HL-60 (cell line): ENCODE measurements at regions not wholly inside any gene's neighbourhood (a gene's known extent, or its start where the extent isn't known, plus 50 kb on each side); places are given as distances from the start of the nearest gene placed in this dataset.
"Not testable (repeated sequence)": the region's sequence is repeated elsewhere in the genome, so short reads cannot be mapped to it uniquely, and the experiment has no call there.

Experiments used
- DNase-seq, 2 experiments: peaks; one replicate each; pipeline ENCODE4 v3.0.0-alpha.2; 2010 to 2020; ENCODE audit warnings: low read depth in 1 of 2, low spot score in 1 of 2
- H3K27ac ChIP-seq: fragments of 250-450 bp; sonication (Bioruptor Pico); replicated peaks from 2 replicates; pipeline ENCODE4 v1.5.1; 2020; ENCODE audit warnings: mild to moderate bottlenecking, moderate library complexity
- H3K27me3 ChIP-seq: fragments of 250-450 bp; sonication (Bioruptor Pico); 2 replicates; pipeline ENCODE4 v1.5.1; 2021; ENCODE audit warnings: mild to moderate bottlenecking, moderate library complexity; ENCODE audit not compliant: insufficient read depth, poor library complexity, severe bottlenecking
- H3K4me3 ChIP-seq: replicated peaks from 2 replicates; pipeline ENCODE4 v1.5.1; 2011; ENCODE audit warnings: mild to moderate bottlenecking, control low read depth, low read length; ENCODE audit not compliant: insufficient read depth
- GABPA ChIP-seq: IDR thresholded peaks from 2 replicates; pipeline ENCODE4 v1.6.1; 2012; ENCODE audit warnings: low read depth
- POLR2AphosphoS5 ChIP-seq: IDR thresholded peaks from 2 replicates; pipeline ENCODE4 v1.6.1; 2012; ENCODE audit warnings: low read depth
- REST ChIP-seq: IDR thresholded peaks from 2 replicates; pipeline ENCODE4 v1.6.1; 2012; ENCODE audit warnings: low read depth; ENCODE audit not compliant: insufficient replicate concordance
- SPI1 ChIP-seq: IDR thresholded peaks from 2 replicates; pipeline ENCODE4 v1.6.1; 2012; ENCODE audit warnings: low read depth, mild to moderate bottlenecking, borderline replicate concordance
- TF ChIP-seq, protein P1 (sequence below): IDR thresholded peaks from one replicate; pipeline ENCODE4 v1.5.1; 2011; ENCODE audit warnings: low read length, control low read depth, inconsistent platforms; ENCODE audit not compliant: insufficient read depth

DNA sequence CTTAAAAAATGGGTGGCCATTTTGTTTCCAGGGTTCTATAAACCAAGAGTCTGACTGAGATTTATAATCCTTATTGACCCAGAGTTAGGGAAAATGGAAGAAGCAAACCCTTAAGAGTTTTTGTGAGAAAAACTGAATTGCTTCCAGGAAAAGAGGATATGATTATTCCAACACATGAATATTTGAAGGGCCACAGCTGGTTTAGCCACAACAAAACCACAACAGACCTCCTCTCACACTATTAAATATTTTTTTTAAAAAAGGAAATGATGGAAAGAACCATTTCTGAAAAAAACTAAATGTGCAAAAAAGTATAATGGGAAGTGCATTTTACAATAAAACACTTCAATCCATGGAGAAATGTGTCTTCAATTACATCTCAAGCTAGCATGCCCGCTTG lies 182.7 kb downstream of the ETAA1 start:
- Histone ChIP-seq H3K27me3 (no peaks in the 10 kb centered on the region), H3K27ac (no peak overlapping the region), H3K4me3 (no peak overlapping the region)
- TF ChIP-seq GABPA: no peak
- TF ChIP-seq, protein P1, sequence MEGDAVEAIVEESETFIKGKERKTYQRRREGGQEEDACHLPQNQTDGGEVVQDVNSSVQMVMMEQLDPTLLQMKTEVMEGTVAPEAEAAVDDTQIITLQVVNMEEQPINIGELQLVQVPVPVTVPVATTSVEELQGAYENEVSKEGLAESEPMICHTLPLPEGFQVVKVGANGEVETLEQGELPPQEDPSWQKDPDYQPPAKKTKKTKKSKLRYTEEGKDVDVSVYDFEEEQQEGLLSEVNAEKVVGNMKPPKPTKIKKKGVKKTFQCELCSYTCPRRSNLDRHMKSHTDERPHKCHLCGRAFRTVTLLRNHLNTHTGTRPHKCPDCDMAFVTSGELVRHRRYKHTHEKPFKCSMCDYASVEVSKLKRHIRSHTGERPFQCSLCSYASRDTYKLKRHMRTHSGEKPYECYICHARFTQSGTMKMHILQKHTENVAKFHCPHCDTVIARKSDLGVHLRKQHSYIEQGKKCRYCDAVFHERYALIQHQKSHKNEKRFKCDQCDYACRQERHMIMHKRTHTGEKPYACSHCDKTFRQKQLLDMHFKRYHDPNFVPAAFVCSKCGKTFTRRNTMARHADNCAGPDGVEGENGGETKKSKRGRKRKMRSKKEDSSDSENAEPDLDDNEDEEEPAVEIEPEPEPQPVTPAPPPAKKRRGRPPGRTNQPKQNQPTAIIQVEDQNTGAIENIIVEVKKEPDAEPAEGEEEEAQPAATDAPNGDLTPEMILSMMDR: no peak
- no peak for TF ChIP-seq POLR2AphosphoS5
- no peak for DNase-seq

DNA sequence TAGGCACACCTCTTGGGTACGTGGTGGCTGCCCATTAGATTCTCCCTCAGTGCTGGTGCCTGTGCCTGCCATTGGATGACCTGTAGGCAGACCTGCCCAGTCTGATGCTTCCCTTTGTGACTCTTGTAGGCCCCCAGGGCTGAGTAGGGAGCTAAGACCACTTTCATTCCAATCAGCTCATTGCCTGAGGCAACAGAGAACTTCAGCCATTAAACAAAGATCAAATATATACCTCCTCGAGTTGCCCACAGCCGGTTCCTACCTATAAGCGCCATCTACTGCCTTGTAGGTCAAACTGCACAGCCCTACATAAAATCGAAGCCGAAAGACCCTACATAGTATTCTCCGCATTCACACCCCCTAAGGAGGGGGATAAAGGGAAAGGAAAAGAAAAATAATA lies 184.6 kb downstream of the ETAA1 start:
- DNase-seq: no peak
- TF ChIP-seq REST (no peak), SPI1 (no peak), GABPA (no peak), POLR2AphosphoS5 (no peak)
- TF ChIP-seq, protein P1: no peak
- Histone ChIP-seq H3K27me3 (no peaks in the 10 kb centered on the region), H3K27ac (no peak overlapping the region), H3K4me3 (no peak overlapping the region)

DNA sequence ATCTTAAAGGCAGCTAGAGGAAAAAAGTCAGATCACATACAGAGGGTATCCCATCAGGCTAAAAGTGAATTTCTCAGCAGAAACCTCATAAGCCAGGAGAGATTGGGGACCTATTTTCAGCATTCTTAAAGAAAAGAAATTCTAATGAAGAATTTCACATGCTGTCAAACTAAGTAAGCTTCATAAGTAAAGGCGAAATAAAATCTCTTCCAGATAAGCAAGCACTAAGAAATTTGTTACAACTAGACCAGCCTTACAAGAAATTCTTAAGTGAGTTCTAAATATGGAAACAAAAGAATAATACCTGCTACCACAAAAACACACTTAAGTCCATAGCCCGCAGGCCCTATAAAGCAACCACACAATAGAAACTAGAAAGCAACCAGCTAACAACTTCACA lies 186.1 kb downstream of the ETAA1 start:
- no peaks in the 10 kb centered on the region for H3K27me3 ChIP-seq
- no peak overlapping the region for H3K4me3 ChIP-seq
- no peak for TF ChIP-seq SPI1
- TF ChIP-seq REST: no peak
- no peak for DNase-seq
- H3K27ac ChIP-seq: no peak overlapping the region

DNA sequence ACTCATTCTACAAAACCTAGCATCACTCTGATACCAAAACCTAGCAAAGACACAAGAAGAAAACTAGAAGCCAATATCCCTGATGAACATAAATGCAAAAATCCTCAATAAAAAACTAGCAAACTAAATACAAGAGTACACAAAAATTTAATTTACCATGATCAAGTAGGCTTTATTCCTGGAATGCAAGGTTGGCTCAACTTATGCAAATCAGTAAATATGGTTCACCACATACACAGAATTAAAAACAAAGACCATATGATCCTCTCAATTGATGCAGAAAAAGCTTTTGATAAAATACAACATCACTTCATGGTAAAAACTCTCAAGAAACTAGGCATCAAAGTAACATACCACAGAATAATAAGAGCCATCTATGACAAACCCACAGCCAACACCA lies 188.3 kb downstream of the ETAA1 start:
- H3K4me3 ChIP-seq: no peak overlapping the region
- no peak for DNase-seq
- TF ChIP-seq GABPA: no peak
- TF ChIP-seq, protein P1: no peak
- TF ChIP-seq REST: no peak
- no peak for TF ChIP-seq POLR2AphosphoS5
- no peak for TF ChIP-seq SPI1
- H3K27me3 ChIP-seq: no peaks in the 10 kb centered on the region
- H3K27ac ChIP-seq: no peak overlapping the region

DNA sequence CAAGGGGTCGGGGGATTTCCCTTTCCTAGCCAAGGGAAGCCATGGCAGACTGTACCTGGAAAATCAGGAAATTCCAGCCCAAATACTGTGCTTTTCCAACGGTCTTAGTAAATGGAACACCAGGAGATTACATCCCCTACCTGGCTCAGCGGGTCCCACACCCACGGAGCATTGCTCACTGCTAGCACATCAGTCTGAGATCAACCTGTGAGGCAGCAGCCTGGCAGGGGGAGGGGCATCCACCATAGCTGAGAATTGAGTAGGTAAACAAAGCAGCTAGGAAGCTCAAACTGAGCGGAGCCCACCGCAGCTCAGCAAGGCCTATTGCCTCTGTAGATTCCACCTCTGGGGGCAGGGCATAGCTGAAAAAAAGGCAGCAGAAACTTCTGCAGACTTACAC lies 192.0 kb downstream of the ETAA1 start:
- not testable (repeated sequence) for H3K27ac ChIP-seq, DNase-seq, H3K4me3 ChIP-seq, H3K27me3 ChIP-seq

GRCh38 chr2:67594522-67594921 lies 197.4 kb downstream of the ETAA1 start:
- DNase-seq, H3K27ac ChIP-seq, H3K27me3 ChIP-seq, H3K4me3 ChIP-seq: not testable (repeated sequence)
